SK-N-SH (cell line): ENCODE measurements at regions not wholly inside any gene's neighbourhood (a gene's known extent, or its start where the extent isn't known, plus 50 kb on each side); places are given as distances from the start of the nearest gene placed in this dataset.

Experiments
- CTCF ChIA-PET: fragments of 300-600, 350-600 bp; formaldehyde crosslinking; extraction: SDS; loops from one replicate; lab custom pipeline; 2021; lab: Yijun Ruan, JAX
- POLR2A ChIA-PET: fragments of 350-600 bp; sonication (Branson Sonifier 250); formaldehyde crosslinking; extraction: SDS; loops from one replicate; lab custom pipeline; 2020; ENCODE audit warnings: antibody characterized with exemption, inconsistent platforms; lab: Yijun Ruan, JAX
- DNase-seq: peaks from one replicate; pipeline ENCODE4 v3.0.0; 2012
- H2AFZ ChIP-seq: fragments of 200-600 bp; sonication (generic); 2 replicates; pipeline ENCODE4 v1.8.1; 2016; ENCODE audit warnings: antibody characterized with exemption, mild to moderate bottlenecking, low read depth
- H3F3A ChIP-seq: fragments of 200-600 bp; sonication (generic); replicated peaks from 2 replicates; pipeline ENCODE3; 2016; ENCODE audit warnings: antibody characterized with exemption, mild to moderate bottlenecking; ENCODE audit not compliant: insufficient read depth
- H3K27ac ChIP-seq, 2 experiments: fragments of 200-500 bp in 1 of 2; fragments of 200-600 bp in 1 of 2; sonication (Bioruptor generic) in 1 of 2; sonication (generic), shearing (Covaris generic) in 1 of 2; 2 replicates each; pipeline versions ENCODE4 v1.5.1 to v1.6.1; 2014 to 2016; ENCODE audit warnings: low read depth in 2 of 2, inconsistent platforms in 1 of 2, low read length in 1 of 2, mild to moderate bottlenecking in 1 of 2, mixed read lengths in 1 of 2
- H3K27me3 ChIP-seq: fragments of 200-600 bp; sonication (generic), shearing (Covaris generic); 2 replicates; pipeline ENCODE4 v1.6.1; 2016; ENCODE audit warnings: mixed run types; ENCODE audit not compliant: insufficient read depth
- H3K36me3 ChIP-seq, 2 experiments: fragments of 200-500 bp in 1 of 2; fragments of 200-600 bp in 1 of 2; sonication (Bioruptor generic) in 1 of 2; sonication (generic) in 1 of 2; replicated peaks in 1 of 2; 2 replicates each; pipeline versions ENCODE3 to v1.5.1; 2014 to 2016; ENCODE audit warnings: low read length in 1 of 2, mild to moderate bottlenecking in 1 of 2; ENCODE audit not compliant: insufficient read depth in 2 of 2, control insufficient read depth in 1 of 2
- H3K4me1 ChIP-seq, 2 experiments: fragments of 200-500 bp in 1 of 2; fragments of 200-600 bp in 1 of 2; sonication (Bioruptor generic) in 1 of 2; sonication (generic), shearing (Covaris generic) in 1 of 2; 2 replicates each; pipeline versions ENCODE4 v1.5.1 to v1.6.1; 2014 to 2016; ENCODE audit warnings: low read depth in 1 of 2, low read length in 1 of 2, mixed run types in 1 of 2; ENCODE audit not compliant: insufficient read depth in 2 of 2, control insufficient read depth in 1 of 2
- H3K4me2 ChIP-seq: fragments of 200-600 bp; sonication (generic), shearing (Covaris generic); 2 replicates; pipeline ENCODE4 v1.6.1; 2017; ENCODE audit warnings: mixed run types
- H3K4me3 ChIP-seq, 2 experiments: fragments of 200-500 bp in 1 of 2; fragments of 200-600 bp in 1 of 2; sonication (Bioruptor generic) in 1 of 2; sonication (generic), shearing (Covaris generic) in 1 of 2; 2 replicates each; pipeline versions ENCODE4 v1.5.1 to v1.8.1; 2014 to 2016; ENCODE audit warnings: low read depth in 2 of 2, inconsistent platforms in 1 of 2, low read length in 1 of 2, mild to moderate bottlenecking in 1 of 2, mixed read lengths in 1 of 2, moderate library complexity in 1 of 2
- H3K79me2 ChIP-seq: fragments of 200-600 bp; sonication (generic); 2 replicates; pipeline ENCODE4 v1.8.1; 2017; ENCODE audit warnings: mild to moderate bottlenecking; ENCODE audit not compliant: insufficient read depth
- H3K9ac ChIP-seq: fragments of 200-600 bp; sonication (generic); 2 replicates; pipeline ENCODE4 v1.6.1; 2017; ENCODE audit warnings: mixed run types
- H3K9me2 ChIP-seq: fragments of 200-600 bp; sonication (generic); 2 replicates; pipeline ENCODE4 v1.6.1; 2017; ENCODE audit warnings: mixed run types
- H3K9me3 ChIP-seq: fragments of 200-600 bp; sonication (generic); 2 replicates; pipeline ENCODE4 v1.6.1; 2017; ENCODE audit warnings: mixed run types, mild to moderate bottlenecking, moderate library complexity
- H4K20me1 ChIP-seq: fragments of 200-600 bp; sonication (generic); 2 replicates; pipeline ENCODE4 v1.6.1; 2017; ENCODE audit warnings: mild to moderate bottlenecking, mixed run types; ENCODE audit not compliant: insufficient read depth
- ELF1 ChIP-seq: IDR thresholded peaks from 2 replicates; pipeline ENCODE4 v1.4.0; 2012
- EZH2phosphoT487 ChIP-seq: fragments of 200-600 bp; sonication (generic); IDR thresholded peaks from 2 replicates; pipeline ENCODE4 v1.6.1; 2017; ENCODE audit warnings: low read depth, mixed run types, mild to moderate bottlenecking, antibody characterized with exemption, moderate library complexity, borderline replicate concordance
- FOSL2 ChIP-seq: IDR thresholded peaks from 2 replicates; pipeline ENCODE4 v1.4.0; 2012; ENCODE audit warnings: low read depth, mild to moderate bottlenecking, moderate library complexity, borderline replicate concordance
- FOXM1 ChIP-seq: IDR thresholded peaks from 2 replicates; pipeline ENCODE4 v1.4.0; 2012; ENCODE audit warnings: low read depth, mild to moderate bottlenecking
- MEF2A ChIP-seq: IDR thresholded peaks from 2 replicates; pipeline ENCODE4 v1.4.0; 2012; ENCODE audit warnings: low read depth, borderline replicate concordance
- RAD21 ChIP-seq: IDR thresholded peaks from 2 replicates; pipeline ENCODE4 v1.6.1; 2012; ENCODE audit warnings: mild to moderate bottlenecking, low read length
- RCOR1 ChIP-seq: fragments of 150-350 bp; IDR thresholded peaks from 2 replicates; pipeline ENCODE4 v1.6.1; 2017; ENCODE audit warnings: antibody characterized with exemption, low read length
- RFX5 ChIP-seq: IDR thresholded peaks from 2 replicates; pipeline ENCODE4 v1.6.1; 2012; ENCODE audit warnings: mild to moderate bottlenecking, improper control_type of control experiment, low read length
- RXRA ChIP-seq: IDR thresholded peaks from 2 replicates; pipeline ENCODE4 v1.4.0; 2012; ENCODE audit warnings: low read depth, mild to moderate bottlenecking, borderline replicate concordance
- TCF12 ChIP-seq: IDR thresholded peaks from 2 replicates; pipeline ENCODE4 v1.4.0; 2012
- YY1 ChIP-seq: IDR thresholded peaks from 2 replicates; pipeline ENCODE4 v1.4.0; 2012; ENCODE audit warnings: low read depth, mild to moderate bottlenecking
- WGBS: methylation state at CpG from one replicate; pipeline ENCODE4 v1.1.6; 2017; ENCODE audit warnings: low lambda C conversion rate; 5-methylcytosine and 5-hydroxymethylcytosine counted together
- small RNA-seq, 7 experiments: library from RNA; depleted of rRNA; stranded (forward); fragments of <200 nt; gene quantifications; one replicate each; pipeline ENCODE3, GENCODE V24; 2012
- TF ChIP-seq, protein P1 (sequence below): fragments of 200-600 bp; sonication (generic); IDR thresholded peaks from 2 replicates; pipeline ENCODE4 v1.6.1; 2017; ENCODE audit warnings: antibody characterized with exemption, mild to moderate bottlenecking, moderate library complexity

DNA sequence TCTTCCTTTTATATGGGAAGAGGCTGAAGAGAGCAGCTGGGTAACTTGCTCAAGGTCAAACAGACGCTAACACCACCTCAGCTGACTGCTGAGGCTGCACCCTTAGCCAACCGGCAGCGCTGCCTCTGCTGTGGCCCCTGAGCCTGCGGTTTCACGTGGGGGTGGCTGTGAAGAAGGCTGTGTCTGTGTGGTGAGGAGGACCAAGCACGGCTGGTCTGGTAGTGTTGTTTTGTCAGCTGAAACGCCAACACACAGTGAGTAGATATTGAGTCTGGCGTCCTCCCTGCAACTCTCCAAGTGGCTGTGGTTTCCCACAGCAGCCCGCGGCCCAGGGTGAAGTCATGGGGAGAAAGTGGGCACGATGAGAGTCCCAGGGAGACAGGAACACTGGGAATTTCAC lies 69.6 kb downstream of the THNSL2 start (continued):
- TF ChIP-seq TCF12 (no peak), FOXM1 (no peak)
- TF ChIP-seq, protein P1, sequence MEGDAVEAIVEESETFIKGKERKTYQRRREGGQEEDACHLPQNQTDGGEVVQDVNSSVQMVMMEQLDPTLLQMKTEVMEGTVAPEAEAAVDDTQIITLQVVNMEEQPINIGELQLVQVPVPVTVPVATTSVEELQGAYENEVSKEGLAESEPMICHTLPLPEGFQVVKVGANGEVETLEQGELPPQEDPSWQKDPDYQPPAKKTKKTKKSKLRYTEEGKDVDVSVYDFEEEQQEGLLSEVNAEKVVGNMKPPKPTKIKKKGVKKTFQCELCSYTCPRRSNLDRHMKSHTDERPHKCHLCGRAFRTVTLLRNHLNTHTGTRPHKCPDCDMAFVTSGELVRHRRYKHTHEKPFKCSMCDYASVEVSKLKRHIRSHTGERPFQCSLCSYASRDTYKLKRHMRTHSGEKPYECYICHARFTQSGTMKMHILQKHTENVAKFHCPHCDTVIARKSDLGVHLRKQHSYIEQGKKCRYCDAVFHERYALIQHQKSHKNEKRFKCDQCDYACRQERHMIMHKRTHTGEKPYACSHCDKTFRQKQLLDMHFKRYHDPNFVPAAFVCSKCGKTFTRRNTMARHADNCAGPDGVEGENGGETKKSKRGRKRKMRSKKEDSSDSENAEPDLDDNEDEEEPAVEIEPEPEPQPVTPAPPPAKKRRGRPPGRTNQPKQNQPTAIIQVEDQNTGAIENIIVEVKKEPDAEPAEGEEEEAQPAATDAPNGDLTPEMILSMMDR, result no peak

DNA sequence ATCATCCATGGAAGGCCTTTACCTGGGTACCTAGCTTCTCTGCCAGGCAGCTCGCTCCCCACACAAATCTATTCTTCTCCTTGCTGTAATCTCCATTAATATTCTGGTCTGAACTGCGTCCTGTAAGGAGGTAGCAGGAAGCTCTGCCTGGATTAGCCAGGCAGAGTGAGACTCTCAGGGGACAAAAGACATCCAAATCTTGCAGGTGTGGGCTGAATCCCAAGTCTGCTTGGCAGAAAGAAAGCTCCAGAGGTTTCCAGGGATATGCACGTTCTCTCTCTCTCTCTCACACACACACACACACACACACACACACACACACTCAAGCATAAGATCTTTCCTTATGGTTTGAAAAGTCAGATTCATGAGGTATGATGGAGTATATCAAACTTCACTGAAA lies 66.5 kb downstream of the THNSL2 start:
- H3K4me3 ChIP-seq, result no peak overlapping the region
- no peak overlapping the region for H3K4me2 ChIP-seq
- no peaks in the 10 kb centered on the region for H3K36me3 ChIP-seq
- no peaks in the 10 kb centered on the region for H3K9me3 ChIP-seq
- ChIA-PET POLR2A (no interaction called here), CTCF (interaction anchor here (0.6 kb wide), 1 partner anchor 45 kb away, joined by 3 read pairs; no protein-coding TSS in a partner anchor)
- H3F3A ChIP-seq, result no peaks in the 10 kb centered on the region
- TF ChIP-seq MEF2A (no peak), RXRA (no peak), FOXM1 (no peak), ELF1 (no peak), RAD21 (no peak), RFX5 (no peak), RCOR1 (no peak), EZH2phosphoT487 (no peak), YY1 (no peak), FOSL2 (no peak)
- no peaks in the 10 kb centered on the region for H4K20me1 ChIP-seq
- no peaks in the 10 kb centered on the region for H3K27me3 ChIP-seq
- H3K79me2 ChIP-seq, result no peaks in the 10 kb centered on the region
- no peak overlapping the region for H3K27ac ChIP-seq
- DNase-seq, result no peak
- no peak overlapping the region for H3K9ac ChIP-seq
- no peaks in the 10 kb centered on the region for H3K4me1 ChIP-seq
- H2AFZ ChIP-seq, result no peak overlapping the region
- WGBS, result 23% methylated on average over 3 of the region's 3 CpGs
- no peaks in the 10 kb centered on the region for H3K9me2 ChIP-seq

Small RNAs in the stretch of these regions (small RNA-seq; reads per million reads assigned to genes)
- gene RF00026 (0 reads per million in 7 experiments), gene RNU6-1168P (0 reads per million in 7 experiments)
